Karpas-422 (cell line): ENCODE measurements at regions not wholly inside any gene's neighbourhood (a gene's known extent, or its start where the extent isn't known, plus 50 kb on each side); places are given as distances from the start of the nearest gene placed in this dataset.
A peak's percentile ranks its signal among the peaks of the same experiment; 100 is the strongest.

ENCODE experiments used
- DNase-seq: peaks from one replicate; pipeline ENCODE4 v3.0.0-alpha.2; 2015
- H2AFZ ChIP-seq: fragments of 200-600 bp; sonication (generic); 2 replicates; pipeline ENCODE4 v1.6.1; 2014; ENCODE audit warnings: antibody characterized with exemption, low read length, mixed read lengths
- H3K27ac ChIP-seq: fragments of 200-600 bp; sonication (generic); 2 replicates; pipeline ENCODE4 v1.5.1; 2014; ENCODE audit warnings: mild to moderate bottlenecking, low read length, moderate library complexity
- H3K27me3 ChIP-seq: fragments of 200-600 bp; sonication (generic); 2 replicates; pipeline ENCODE4 v1.6.1; 2014; ENCODE audit warnings: low read length, mixed read lengths
- H3K36me3 ChIP-seq: fragments of 200-600 bp; sonication (generic); 2 replicates; pipeline ENCODE4 v1.6.1; 2014; ENCODE audit warnings: low read length, mixed read lengths; ENCODE audit not compliant: insufficient read depth
- H3K4me1 ChIP-seq: fragments of 200-600 bp; sonication (generic); 2 replicates; pipeline ENCODE4 v1.6.1; 2014; ENCODE audit warnings: mild to moderate bottlenecking, low read length, mixed read lengths
- H3K4me2 ChIP-seq: fragments of 200-600 bp; sonication (generic); 2 replicates; pipeline ENCODE4 v1.6.1; 2014; ENCODE audit warnings: low read length, low read depth, mild to moderate bottlenecking; ENCODE audit not compliant: poor library complexity, severe bottlenecking
- H3K4me3 ChIP-seq: fragments of 200-600 bp; sonication (generic); 2 replicates; pipeline ENCODE4 v1.5.1; 2014; ENCODE audit warnings: mild to moderate bottlenecking, antibody characterized with exemption, low read length, mixed read lengths
- H3K79me2 ChIP-seq: fragments of 200-600 bp; sonication (generic); 2 replicates; pipeline ENCODE4 v1.6.1; 2014; ENCODE audit warnings: mild to moderate bottlenecking, low read length, mixed read lengths
- H3K9ac ChIP-seq: fragments of 200-600 bp; sonication (generic); 2 replicates; pipeline ENCODE4 v1.6.0; 2014; ENCODE audit warnings: low read length
- H3K9me2 ChIP-seq: fragments of 200-600 bp; sonication (generic), shearing (Covaris generic); replicated peaks from 2 replicates; pipeline ENCODE4 v1.6.0; 2014; ENCODE audit warnings: mild to moderate bottlenecking, low read length, moderate library complexity; ENCODE audit not compliant: insufficient read depth
- H3K9me3 ChIP-seq: fragments of 300-700, 200-600 bp; sonication (generic); 2 replicates; pipeline ENCODE4 v1.6.1; 2014; ENCODE audit warnings: low read length, mixed read lengths
- H4K20me1 ChIP-seq: fragments of 200-600 bp; sonication (generic); 2 replicates; pipeline ENCODE4 v1.6.1; 2014; ENCODE audit warnings: mild to moderate bottlenecking, antibody characterized with exemption, low read length, low read depth; ENCODE audit not compliant: insufficient read depth

GRCh38 chr5:135176991-135177390 is 143.0 kb upstream of the PITX1 start:
- Histone ChIP-seq H3K4me1 (peaks cover 81% of the 10 kb centered on the region), H3K9ac (peak overlapping the region; percentile 47), H3K9me2 (no peaks in the 10 kb centered on the region), H3K4me2 (peak overlapping the region; percentile 55), H3K4me3 (no peak overlapping the region), H2AFZ (no peak overlapping the region), H3K27me3 (no peaks in the 10 kb centered on the region), H3K27ac (peak overlapping the region; percentile 87; the same call in 1 of the 2 replicates), H3K79me2 (no peaks in the 10 kb centered on the region), H3K9me3 (no peaks in the 10 kb centered on the region), H4K20me1 (no peaks in the 10 kb centered on the region), H3K36me3 (no peaks in the 10 kb centered on the region)
- DNase-seq: no peak

GRCh38 chr5:135174315-135175096 is 140.5 kb upstream of the PITX1 start:
- no peak overlapping the region for H2AFZ ChIP-seq
- no peak overlapping the region for H3K4me3 ChIP-seq
- no peak overlapping the region for H3K4me2 ChIP-seq
- H3K4me1 ChIP-seq: peaks cover 61% of the 10 kb centered on the region
- H3K36me3 ChIP-seq: no peaks in the 10 kb centered on the region
- no peaks in the 10 kb centered on the region for H3K27me3 ChIP-seq
- DNase-seq: peak; percentile 81
- H3K9me2 ChIP-seq: no peaks in the 10 kb centered on the region
- no peak overlapping the region for H3K9ac ChIP-seq
- H3K27ac ChIP-seq: no peak overlapping the region
- no peaks in the 10 kb centered on the region for H3K79me2 ChIP-seq
- H3K9me3 ChIP-seq: no peaks in the 10 kb centered on the region
- H4K20me1 ChIP-seq: no peaks in the 10 kb centered on the region

GRCh38 chr5:135173662-135174290 is 139.7 kb upstream of the PITX1 start:
- H3K27me3 ChIP-seq: no peaks in the 10 kb centered on the region
- H3K79me2 ChIP-seq: no peaks in the 10 kb centered on the region
- no peak for DNase-seq
- H3K4me3 ChIP-seq: no peak overlapping the region
- H3K4me2 ChIP-seq: no peak overlapping the region
- no peaks in the 10 kb centered on the region for H3K9me3 ChIP-seq
- H3K9ac ChIP-seq: no peak overlapping the region
- H3K9me2 ChIP-seq: no peaks in the 10 kb centered on the region
- no peak overlapping the region for H2AFZ ChIP-seq
- H3K27ac ChIP-seq: no peak overlapping the region
- H3K4me1 ChIP-seq: peaks cover 60% of the 10 kb centered on the region
- H3K36me3 ChIP-seq: no peaks in the 10 kb centered on the region
- no peaks in the 10 kb centered on the region for H4K20me1 ChIP-seq

- Histone ChIP-seq H3K27me3 (no peaks in the 10 kb centered on the region), H3K4me2 (no peak overlapping the region), H3K79me2 (no peaks in the 10 kb centered on the region), H3K4me3 (no peak overlapping the region), H3K36me3 (no peaks in the 10 kb centered on the region), H2AFZ (no peak overlapping the region), H3K9me3 (no peaks in the 10 kb centered on the region), H3K4me1 (peaks cover 60% of the 10 kb centered on the region), H3K9me2 (no peaks in the 10 kb centered on the region), H4K20me1 (no peaks in the 10 kb centered on the region), H3K9ac (no peak overlapping the region), H3K27ac (no peak overlapping the region)
- no peak for DNase-seq
Observed at GRCh38 chr5:135172718-135173117, 138.7 kb upstream of the PITX1 start.

GRCh38 chr5:135171336-135171735 is 137.3 kb upstream of the PITX1 start:
- Histone ChIP-seq H3K9ac (no peak overlapping the region), H3K27me3 (no peaks in the 10 kb centered on the region), H2AFZ (no peak overlapping the region), H3K4me3 (no peak overlapping the region), H3K79me2 (no peaks in the 10 kb centered on the region), H3K4me2 (no peak overlapping the region), H3K9me3 (no peaks in the 10 kb centered on the region), H3K27ac (no peak overlapping the region), H3K9me2 (no peaks in the 10 kb centered on the region), H4K20me1 (no peaks in the 10 kb centered on the region), H3K36me3 (no peaks in the 10 kb centered on the region), H3K4me1 (peaks cover 59% of the 10 kb centered on the region)
- DNase-seq: no peak

- H3K9me2 ChIP-seq: no peaks in the 10 kb centered on the region
- H3K9ac ChIP-seq: no peak overlapping the region
- no peak overlapping the region for H3K4me2 ChIP-seq
- no peaks in the 10 kb centered on the region for H4K20me1 ChIP-seq
- H3K4me1 ChIP-seq: peaks cover 59% of the 10 kb centered on the region
- H3K4me3 ChIP-seq: no peak overlapping the region
- no peak overlapping the region for H3K27ac ChIP-seq
- H2AFZ ChIP-seq: no peak overlapping the region
- H3K36me3 ChIP-seq: no peaks in the 10 kb centered on the region
- H3K9me3 ChIP-seq: no peaks in the 10 kb centered on the region
- no peaks in the 10 kb centered on the region for H3K27me3 ChIP-seq
- DNase-seq: no peak
- H3K79me2 ChIP-seq: no peaks in the 10 kb centered on the region
Observed at GRCh38 chr5:135170500-135170899, 136.5 kb upstream of the PITX1 start.

- Histone ChIP-seq H4K20me1 (no peaks in the 10 kb centered on the region), H3K4me3 (no peak overlapping the region), H2AFZ (no peak overlapping the region), H3K9me2 (no peaks in the 10 kb centered on the region), H3K9me3 (no peaks in the 10 kb centered on the region), H3K79me2 (no peaks in the 10 kb centered on the region), H3K9ac (no peak overlapping the region), H3K27me3 (no peaks in the 10 kb centered on the region), H3K4me2 (no peak overlapping the region), H3K27ac (no peak overlapping the region), H3K4me1 (peaks cover 53% of the 10 kb centered on the region), H3K36me3 (no peaks in the 10 kb centered on the region)
- no peak for DNase-seq
Observed at GRCh38 chr5:135169753-135170152, 135.7 kb upstream of the PITX1 start.

- H3K4me1 ChIP-seq: peaks cover 51% of the 10 kb centered on the region
- H3K4me3 ChIP-seq: no peak overlapping the region
- H3K79me2 ChIP-seq: no peaks in the 10 kb centered on the region
- H3K4me2 ChIP-seq: peak overlapping the region; percentile 16
- H3K36me3 ChIP-seq: no peaks in the 10 kb centered on the region
- H3K27me3 ChIP-seq: no peaks in the 10 kb centered on the region
- no peaks in the 10 kb centered on the region for H3K9me3 ChIP-seq
- H2AFZ ChIP-seq: no peak overlapping the region
- no peaks in the 10 kb centered on the region for H4K20me1 ChIP-seq
- H3K9ac ChIP-seq: peak overlapping the region; percentile 11; the same call in 1 of the 2 replicates
- no peak for DNase-seq
- H3K9me2 ChIP-seq: no peaks in the 10 kb centered on the region
- H3K27ac ChIP-seq: peak overlapping the region; percentile 26; the same call in 1 of the 2 replicates
Observed at GRCh38 chr5:135167634-135168033, 133.6 kb upstream of the PITX1 start.
